ENCODE measurements at regions not wholly inside any gene's neighbourhood (a gene's known extent, or its start where the extent isn't known, plus 50 kb on each side); places are given as distances from the start of the nearest gene placed in this dataset.

GRCh38 chr1:57833296-57833695, 409.4 kb upstream of the DAB1 start:
- Histone ChIP-seq H3K27me3 (ENCODE audit: insufficient read depth) (no peaks in the 10 kb centered on the region), H3K4me1 (ENCODE audit: control insufficient read depth in 1 of 2, insufficient read depth in 2 of 2, low read depth in 1 of 2, low read length in 1 of 2) (peaks cover 5 to 6% of the 10 kb centered on the region in 2 experiments; a peak in 2 of 4 replicates), H3F3A (replicated peaks; ENCODE audit: insufficient read depth) (peaks cover under 1% of the 10 kb centered on the region), H3K27ac (ENCODE audit: low read depth in 2 of 2, low read length in 1 of 2) (no peak overlapping the region), H3K4me2 (no peak overlapping the region), H2AFZ (ENCODE audit: low read depth) (no peak overlapping the region), H3K36me3 (replicated peaks in 1 of 2; ENCODE audit: control insufficient read depth in 1 of 2, insufficient read depth in 2 of 2, low read length in 1 of 2) (no peaks in the 10 kb centered on the region), H3K9ac (no peak overlapping the region), H3K9me2 (no peaks in the 10 kb centered on the region; the same call in 1 of the 2 replicates), H3K4me3 (ENCODE audit: low read depth in 2 of 2, low read length in 1 of 2) (no peak overlapping the region), H4K20me1 (ENCODE audit: insufficient read depth) (no peaks in the 10 kb centered on the region), H3K79me2 (ENCODE audit: insufficient read depth) (no peaks in the 10 kb centered on the region), H3K9me3 (no peaks in the 10 kb centered on the region)
- ChIA-PET CTCF (interaction anchor here (1.6 kb wide), 1 partner anchor 17 kb away, joined by 3 read pairs; no protein-coding TSS in a partner anchor), POLR2A (no interaction called here)
- TF ChIP-seq FOXJ3 (CRISPR knock-in tag; IDR thresholded peaks at IDR 0.05): no peak
- TF ChIP-seq, protein P1, sequence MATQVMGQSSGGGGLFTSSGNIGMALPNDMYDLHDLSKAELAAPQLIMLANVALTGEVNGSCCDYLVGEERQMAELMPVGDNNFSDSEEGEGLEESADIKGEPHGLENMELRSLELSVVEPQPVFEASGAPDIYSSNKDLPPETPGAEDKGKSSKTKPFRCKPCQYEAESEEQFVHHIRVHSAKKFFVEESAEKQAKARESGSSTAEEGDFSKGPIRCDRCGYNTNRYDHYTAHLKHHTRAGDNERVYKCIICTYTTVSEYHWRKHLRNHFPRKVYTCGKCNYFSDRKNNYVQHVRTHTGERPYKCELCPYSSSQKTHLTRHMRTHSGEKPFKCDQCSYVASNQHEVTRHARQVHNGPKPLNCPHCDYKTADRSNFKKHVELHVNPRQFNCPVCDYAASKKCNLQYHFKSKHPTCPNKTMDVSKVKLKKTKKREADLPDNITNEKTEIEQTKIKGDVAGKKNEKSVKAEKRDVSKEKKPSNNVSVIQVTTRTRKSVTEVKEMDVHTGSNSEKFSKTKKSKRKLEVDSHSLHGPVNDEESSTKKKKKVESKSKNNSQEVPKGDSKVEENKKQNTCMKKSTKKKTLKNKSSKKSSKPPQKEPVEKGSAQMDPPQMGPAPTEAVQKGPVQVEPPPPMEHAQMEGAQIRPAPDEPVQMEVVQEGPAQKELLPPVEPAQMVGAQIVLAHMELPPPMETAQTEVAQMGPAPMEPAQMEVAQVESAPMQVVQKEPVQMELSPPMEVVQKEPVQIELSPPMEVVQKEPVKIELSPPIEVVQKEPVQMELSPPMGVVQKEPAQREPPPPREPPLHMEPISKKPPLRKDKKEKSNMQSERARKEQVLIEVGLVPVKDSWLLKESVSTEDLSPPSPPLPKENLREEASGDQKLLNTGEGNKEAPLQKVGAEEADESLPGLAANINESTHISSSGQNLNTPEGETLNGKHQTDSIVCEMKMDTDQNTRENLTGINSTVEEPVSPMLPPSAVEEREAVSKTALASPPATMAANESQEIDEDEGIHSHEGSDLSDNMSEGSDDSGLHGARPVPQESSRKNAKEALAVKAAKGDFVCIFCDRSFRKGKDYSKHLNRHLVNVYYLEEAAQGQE (IDR thresholded peaks at IDR 0.05; ENCODE audit: low read depth, low read length): peak; percentile 75; the same call in 1 of the 2 replicates
- 79% methylated on average over 2 of the region's 2 CpGs for WGBS (ENCODE audit: low lambda C conversion rate)
- no peak for DNase-seq

DNA sequence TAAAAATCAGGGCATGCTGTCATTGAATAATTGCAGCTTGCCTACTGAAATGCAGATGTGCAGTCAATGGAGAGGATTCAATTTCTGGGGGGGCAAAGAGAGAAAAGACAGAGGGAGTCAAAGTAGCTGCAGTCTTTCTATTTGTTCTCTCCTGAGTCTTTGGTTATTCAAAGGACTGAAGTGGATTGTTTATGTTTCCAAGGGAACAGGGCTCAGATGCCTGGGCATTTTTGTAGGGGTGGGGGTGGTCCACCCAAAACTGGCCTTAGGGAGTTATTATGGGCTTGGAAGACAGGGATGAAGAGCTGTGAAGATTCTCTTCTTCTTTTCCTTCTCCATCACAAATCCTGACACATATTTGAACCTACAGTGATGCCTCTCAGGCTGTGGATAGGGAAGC, 408.8 kb upstream of the DAB1 start:
- ChIA-PET CTCF (interaction anchor here (1.6 kb wide), 1 partner anchor 18 kb away, joined by 3 read pairs; no protein-coding TSS in a partner anchor), POLR2A (no interaction called here)
- peaks cover 5 to 6% of the 10 kb centered on the region in 2 experiments; a peak in 2 of 4 replicates for H3K4me1 ChIP-seq (ENCODE audit: control insufficient read depth in 1 of 2, insufficient read depth in 2 of 2, low read depth in 1 of 2, low read length in 1 of 2)
- H3K27ac ChIP-seq (ENCODE audit: low read depth in 2 of 2, low read length in 1 of 2): no peak overlapping the region
- H3K9me3 ChIP-seq: no peaks in the 10 kb centered on the region
- no peak for DNase-seq
- H3K27me3 ChIP-seq (ENCODE audit: insufficient read depth): no peaks in the 10 kb centered on the region
- H3K4me3 ChIP-seq (ENCODE audit: low read depth in 2 of 2, low read length in 1 of 2): no peak overlapping the region
- TF ChIP-seq EZH2phosphoT487 (IDR thresholded peaks at IDR 0.05; ENCODE audit: borderline replicate concordance, low read depth) (no peak), RCOR1 (IDR thresholded peaks at IDR 0.05; ENCODE audit: low read length) (no peak), MXI1 (IDR thresholded peaks at IDR 0.05; ENCODE audit: low read depth, low read length) (no peak), PBX3 (IDR thresholded peaks at IDR 0.05) (no peak), ELF1 (IDR thresholded peaks at IDR 0.05) (no peak)
- no peaks in the 10 kb centered on the region for H3K36me3 ChIP-seq (replicated peaks in 1 of 2; ENCODE audit: control insufficient read depth in 1 of 2, insufficient read depth in 2 of 2, low read length in 1 of 2)
- no peaks in the 10 kb centered on the region for H4K20me1 ChIP-seq (ENCODE audit: insufficient read depth)
- H3K9ac ChIP-seq: no peak overlapping the region
- no peaks in the 10 kb centered on the region for H3K9me2 ChIP-seq
- H3K79me2 ChIP-seq (ENCODE audit: insufficient read depth): no peaks in the 10 kb centered on the region
- no peak overlapping the region for H2AFZ ChIP-seq (ENCODE audit: low read depth)
- H3K4me2 ChIP-seq: no peak overlapping the region
- H3F3A ChIP-seq (replicated peaks; ENCODE audit: insufficient read depth): no peaks in the 10 kb centered on the region

Data from SK-N-SH (cell line).